Uterus (tissue), 2 donors: ENCODE measurements at regions not wholly inside any gene's neighbourhood (a gene's known extent, or its start where the extent isn't known, plus 50 kb on each side); places are given as distances from the start of the nearest gene placed in this dataset.

ENCODE experiments used
- CTCF ChIP-seq, 4 experiments: fragments of 200-600 bp in 2 of 4; fragments of 450-650 bp in 2 of 4; sonication (generic) in 2 of 4; IDR thresholded peaks; one replicate each; pipeline ENCODE4 v1.5.1; 2016 to 2019; ENCODE audit warnings: antibody characterized with exemption in 4 of 4, mild to moderate bottlenecking in 2 of 4, moderate library complexity in 1 of 4
- POLR2A ChIP-seq, 2 donors: fragments of 450-650 bp; IDR thresholded peaks; one replicate each; pipeline ENCODE4 v1.6.1; 2016; ENCODE audit warnings: antibody characterized with exemption in 2 of 2, mild to moderate bottlenecking in 1 of 2, moderate library complexity in 1 of 2

- TF ChIP-seq CTCF (IDR thresholded peaks at IDR 0.05) (no peak), POLR2A (IDR thresholded peaks at IDR 0.05) (no peak)
Measured at GRCh38 chr10:125479059-125479458, 203.9 kb downstream of the TEX36 start.
